GM18508 (cell line): ENCODE measurements at regions not wholly inside any gene's neighbourhood (a gene's known extent, or its start where the extent isn't known, plus 50 kb on each side); places are given as distances from the start of the nearest gene placed in this dataset.

Experiments used
- ATAC-seq: cut with Tn5 transposase; IDR thresholded peaks from one replicate; pipeline ENCODE4 v1.9.1; 2021; ENCODE audit warnings: moderate number of reproducible peaks; ENCODE audit not compliant: insufficient read depth, unreplicated experiment

- no peak for ATAC-seq
Measured at GRCh38 chr21:31570824-31571566, 88.5 kb upstream of the SOD1 start.

- no peak for ATAC-seq
Measured at GRCh38 chr21:31566611-31567010, 92.9 kb upstream of the SOD1 start.

- no peak for ATAC-seq
Measured at GRCh38 chr21:31566064-31566463, 93.4 kb upstream of the SOD1 start.

- ATAC-seq, result no peak
Measured at GRCh38 chr21:31564439-31564838, 95.1 kb upstream of the SOD1 start.

- no peak for ATAC-seq
Measured at GRCh38 chr21:31560479-31560878, 99.0 kb upstream of the SOD1 start.

GRCh38 chr21:31559368-31560119 is 99.9 kb upstream of the SOD1 start:
- peak; percentile 41 for ATAC-seq

- peak; percentile 38 for ATAC-seq
Measured at GRCh38 chr21:31558962-31559367, 100.5 kb upstream of the SOD1 start.

GRCh38 chr21:31558189-31558961 is 101.1 kb upstream of the SOD1 start:
- no peak for ATAC-seq

- no peak for ATAC-seq
Measured at GRCh38 chr21:31557421-31558188, 101.9 kb upstream of the SOD1 start.

- ATAC-seq, result no peak
Measured at GRCh38 chr21:31556662-31557061, 102.8 kb upstream of the SOD1 start.

- no peak for ATAC-seq
Measured at GRCh38 chr21:31555741-31556191, 103.7 kb upstream of the SOD1 start.

- peak; percentile 91 for ATAC-seq
Measured at GRCh38 chr21:31554511-31555022, 104.9 kb upstream of the SOD1 start.

- no peak for ATAC-seq
Measured at GRCh38 chr21:31553926-31554325, 105.6 kb upstream of the SOD1 start.

- ATAC-seq, result no peak
Measured at GRCh38 chr21:31553461-31553860, 106.0 kb upstream of the SOD1 start.

GRCh38 chr21:31552826-31553225 is 106.7 kb upstream of the SOD1 start:
- no peak for ATAC-seq

- no peak for ATAC-seq
Measured at GRCh38 chr21:31550070-31550469, 109.4 kb upstream of the SOD1 start.

GRCh38 chr21:31548688-31549087 is 110.8 kb upstream of the SOD1 start:
- no peak for ATAC-seq

GRCh38 chr21:31546443-31547170 is 112.9 kb upstream of the SOD1 start:
- ATAC-seq, result no peak

GRCh38 chr21:31545036-31545435 is 114.5 kb upstream of the SOD1 start:
- ATAC-seq, result no peak
